ENCODE measurements at regions not wholly inside any gene's neighbourhood (a gene's known extent, or its start where the extent isn't known, plus 50 kb on each side); places are given as distances from the start of the nearest gene placed in this dataset.

- intact Hi-C loops (cut with DNase I, micrococcal nuclease), result no loop called here
- no peak for DNase-seq
- H3K4me3 ChIP-seq, result no peak overlapping the region
- no peaks in the 10 kb centered on the region for H3K36me3 ChIP-seq (ENCODE audit: low read depth)
- H3K9me3 ChIP-seq, result no peaks in the 10 kb centered on the region
- ATAC-seq, result no peak
- no peak for TF ChIP-seq CTCF (IDR thresholded peaks at IDR 0.05)
- no peaks in the 10 kb centered on the region for H3K4me1 ChIP-seq (ENCODE audit: low read depth)
These were observed 451.1 kb upstream of the NETO1 start for GRCh38 chr18:73318739-73319479.

- intact Hi-C loops (cut with DNase I, micrococcal nuclease), result no loop called here
- ATAC-seq, result no peak
- no peak for TF ChIP-seq CTCF (IDR thresholded peaks at IDR 0.05)
- Histone ChIP-seq H3K9me3 (no peaks in the 10 kb centered on the region), H3K36me3 (ENCODE audit: low read depth) (no peaks in the 10 kb centered on the region), H3K4me3 (no peak overlapping the region), H3K4me1 (ENCODE audit: low read depth) (no peaks in the 10 kb centered on the region)
- no peak for DNase-seq
These were observed 448.7 kb upstream of the NETO1 start for GRCh38 chr18:73316513-73316912.

GRCh38 chr18:73315381-73315780, 447.6 kb upstream of the NETO1 start:
- ATAC-seq, result no peak
- Histone ChIP-seq H3K36me3 (ENCODE audit: low read depth) (no peaks in the 10 kb centered on the region), H3K4me1 (ENCODE audit: low read depth) (no peaks in the 10 kb centered on the region), H3K9me3 (no peaks in the 10 kb centered on the region), H3K4me3 (no peak overlapping the region)
- DNase-seq, result no peak
- intact Hi-C loops (cut with DNase I, micrococcal nuclease), result no loop called here
- no peak for TF ChIP-seq CTCF (IDR thresholded peaks at IDR 0.05)

GRCh38 chr18:73313476-73313875, 445.7 kb upstream of the NETO1 start:
- DNase-seq, result no peak

GRCh38 chr18:73296686-73297085, 428.9 kb upstream of the NETO1 start:
- Histone ChIP-seq H3K36me3 (ENCODE audit: low read depth) (no peaks in the 10 kb centered on the region), H3K4me3 (no peak overlapping the region), H3K4me1 (ENCODE audit: low read depth) (no peaks in the 10 kb centered on the region), H3K9me3 (no peaks in the 10 kb centered on the region)
- ATAC-seq, result no peak
- intact Hi-C loops (cut with DNase I, micrococcal nuclease), result no loop called here
- TF ChIP-seq CTCF (IDR thresholded peaks at IDR 0.05), result no peak
- no peak for DNase-seq

More at GRCh38 chr18:73313476-73313875, 445.7 kb upstream of the NETO1 start:
- intact Hi-C loops (cut with DNase I, micrococcal nuclease), result no loop called here
- Histone ChIP-seq H3K9me3 (no peaks in the 10 kb centered on the region), H3K4me1 (ENCODE audit: low read depth) (no peaks in the 10 kb centered on the region), H3K36me3 (ENCODE audit: low read depth) (no peaks in the 10 kb centered on the region), H3K4me3 (no peak overlapping the region)
- no peak for ATAC-seq
- TF ChIP-seq CTCF (IDR thresholded peaks at IDR 0.05), result no peak

- no peak for ATAC-seq
- intact Hi-C loops (cut with DNase I, micrococcal nuclease), result no loop called here
- no peaks in the 10 kb centered on the region for H3K36me3 ChIP-seq (ENCODE audit: low read depth)
- no peaks in the 10 kb centered on the region for H3K9me3 ChIP-seq
- no peak for TF ChIP-seq CTCF (IDR thresholded peaks at IDR 0.05)
- DNase-seq, result no peak
- H3K4me1 ChIP-seq (ENCODE audit: low read depth), result no peaks in the 10 kb centered on the region
- H3K4me3 ChIP-seq, result no peak overlapping the region
These were observed 424.4 kb upstream of the NETO1 start for GRCh38 chr18:73292156-73292555.
